HG03439 (cell line): ENCODE measurements at regions not wholly inside any gene's neighbourhood (a gene's known extent, or its start where the extent isn't known, plus 50 kb on each side); places are given as distances from the start of the nearest gene placed in this dataset.
"Not testable (repeated sequence)": the region's sequence is repeated elsewhere in the genome, so short reads cannot be mapped to it uniquely, and the experiment has no call there.

Source experiments
- ATAC-seq: cut with Tn5 transposase; IDR thresholded peaks from one replicate; pipeline ENCODE4 v1.9.1; 2021; ENCODE audit warnings: mild to moderate bottlenecking, moderate library complexity; ENCODE audit not compliant: unreplicated experiment

DNA sequence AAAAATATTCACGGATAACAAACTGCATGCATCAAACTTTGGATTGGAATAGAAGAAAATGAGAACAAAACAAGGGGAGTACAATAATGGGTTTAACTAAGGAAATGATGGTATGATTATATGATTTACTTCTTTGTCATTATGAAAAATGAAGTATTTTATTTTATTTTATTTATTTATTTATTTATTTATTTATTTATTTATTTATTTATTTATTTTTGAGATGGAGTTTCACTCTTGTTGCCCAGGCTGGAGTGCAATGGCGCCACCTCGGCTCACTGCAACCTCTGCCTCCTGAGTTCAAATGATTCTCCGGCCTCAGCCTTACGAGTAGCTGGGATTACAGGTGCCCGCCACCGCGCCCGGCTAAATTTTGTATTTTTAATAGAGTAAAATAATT, 234.1 kb upstream of the SEMA3C start:
- ATAC-seq: not testable (repeated sequence)

DNA sequence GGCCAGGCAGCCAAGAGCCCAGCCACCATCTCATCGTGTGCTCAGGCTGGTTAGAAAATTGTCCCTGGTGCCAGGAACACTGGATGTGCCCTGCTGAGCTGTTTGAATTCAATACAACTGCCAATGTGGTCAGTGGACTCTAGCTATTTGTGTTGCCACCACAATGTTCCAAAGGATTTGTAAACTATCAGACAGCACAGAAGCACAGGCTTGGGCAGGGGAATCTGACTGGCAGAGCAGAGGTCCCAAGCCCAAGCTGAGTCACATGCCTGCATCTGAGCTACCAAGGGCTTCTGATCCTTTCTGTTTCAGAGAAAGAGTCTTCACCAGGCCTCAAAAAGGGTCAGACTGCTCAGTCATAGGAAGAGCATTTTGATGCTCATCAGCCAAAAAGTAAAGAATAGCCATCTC, 232.1 kb upstream of the SEMA3C start:
- ATAC-seq: no peak

DNA sequence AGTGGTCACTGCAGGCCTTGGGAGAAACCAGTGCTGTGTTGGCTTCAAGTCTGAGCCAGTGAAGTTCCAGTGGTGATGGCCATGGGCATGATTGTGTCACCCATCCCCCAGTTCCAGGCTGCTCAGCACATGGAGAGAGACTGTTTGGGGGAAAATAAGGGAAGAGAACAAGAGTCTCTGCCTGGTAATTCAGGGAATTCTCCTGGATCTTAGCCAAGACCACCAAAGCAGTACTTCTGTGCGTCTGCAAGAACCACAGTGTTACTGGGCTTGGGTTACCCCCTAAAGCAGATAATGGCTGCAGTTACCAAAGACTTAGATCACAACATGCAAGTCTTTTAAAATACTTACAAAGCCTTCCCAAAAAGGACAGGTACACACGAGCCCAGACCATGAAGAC, 225.0 kb upstream of the SEMA3C start:
- no peak for ATAC-seq

DNA sequence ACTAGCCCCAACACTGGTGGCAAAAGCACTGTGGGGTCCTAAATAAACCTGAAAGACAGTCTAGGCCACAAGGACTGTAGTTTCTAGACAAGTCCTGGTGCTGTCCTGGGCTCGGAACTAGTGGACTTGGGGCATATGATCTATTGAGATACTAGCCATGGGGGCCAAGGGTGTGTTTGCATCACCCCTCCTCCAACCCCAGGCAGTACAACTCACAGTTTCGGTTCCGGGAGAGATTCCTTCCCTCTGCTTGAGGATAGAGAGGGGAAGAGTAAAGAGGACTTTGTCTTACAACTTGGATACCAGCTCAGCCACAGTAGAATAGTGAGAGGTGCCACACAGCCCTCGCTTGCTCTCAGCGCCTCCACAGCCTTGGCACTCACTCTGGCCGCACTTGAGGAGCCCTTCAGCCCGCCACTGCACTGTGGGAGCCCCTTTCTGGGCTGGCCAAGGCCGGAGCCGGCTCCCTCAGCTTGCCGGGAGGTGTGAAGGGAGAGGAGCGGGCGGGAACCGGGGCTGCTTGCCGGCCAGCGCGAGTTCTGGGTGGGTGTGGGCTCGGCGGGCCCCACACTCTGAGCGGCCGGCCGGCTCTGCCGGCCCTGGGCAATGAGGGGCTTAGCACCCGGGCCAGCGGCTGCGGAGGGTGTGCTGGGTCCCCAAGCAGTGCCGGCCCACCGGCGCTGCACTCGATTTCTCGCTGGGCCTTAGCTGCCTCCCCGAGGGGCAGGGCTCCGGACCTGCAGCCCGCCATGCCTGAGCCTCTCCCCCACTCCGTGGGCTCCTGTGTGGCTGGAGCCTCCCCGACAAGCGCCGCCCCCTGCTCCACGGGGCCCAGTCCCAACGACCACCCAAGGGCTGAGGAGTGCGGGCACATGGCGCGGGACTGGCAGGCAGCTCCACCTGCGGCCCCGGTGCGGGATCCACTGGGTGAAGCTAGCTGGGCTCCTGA, 222.7 kb upstream of the SEMA3C start:
- ATAC-seq: not testable (repeated sequence)

DNA sequence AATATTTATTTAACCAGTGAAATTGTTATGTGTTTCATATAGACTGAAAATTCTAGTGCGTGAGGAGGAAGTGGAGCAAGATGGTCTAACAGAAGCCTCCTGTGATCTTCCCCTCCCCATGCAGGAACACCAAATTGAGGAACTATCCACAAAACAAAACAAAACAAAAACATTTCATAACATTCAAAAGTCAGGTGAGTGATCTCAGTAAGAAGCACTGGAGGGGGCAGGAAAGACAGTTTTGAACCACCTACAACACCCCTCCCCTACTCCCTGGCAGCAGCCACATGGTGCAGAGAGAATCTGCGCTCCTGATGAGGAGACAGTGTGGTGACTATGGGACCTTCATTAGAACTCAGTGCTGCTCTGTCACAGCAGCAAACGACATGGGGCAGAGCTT, 221.9 kb upstream of the SEMA3C start:
- no peak for ATAC-seq

DNA sequence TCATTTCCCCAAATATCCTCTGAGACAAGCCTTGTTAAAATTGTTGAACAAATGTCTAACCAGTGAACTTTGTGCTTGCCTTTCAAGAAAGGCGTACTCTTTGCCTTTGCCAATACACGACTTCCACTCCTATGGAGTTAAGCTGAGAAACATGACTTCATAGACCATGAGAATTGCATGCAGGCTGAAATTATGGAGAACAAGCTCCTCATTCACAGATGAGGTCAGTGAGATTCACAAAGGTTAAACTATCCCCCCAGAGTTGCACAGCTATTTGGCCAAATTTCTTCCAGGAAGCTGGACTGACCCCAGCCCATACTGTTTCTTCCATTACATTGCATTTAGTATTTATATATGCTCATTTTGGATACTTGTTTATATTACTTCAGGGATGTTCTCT, 221.4 kb upstream of the SEMA3C start:
- ATAC-seq: no peak

DNA sequence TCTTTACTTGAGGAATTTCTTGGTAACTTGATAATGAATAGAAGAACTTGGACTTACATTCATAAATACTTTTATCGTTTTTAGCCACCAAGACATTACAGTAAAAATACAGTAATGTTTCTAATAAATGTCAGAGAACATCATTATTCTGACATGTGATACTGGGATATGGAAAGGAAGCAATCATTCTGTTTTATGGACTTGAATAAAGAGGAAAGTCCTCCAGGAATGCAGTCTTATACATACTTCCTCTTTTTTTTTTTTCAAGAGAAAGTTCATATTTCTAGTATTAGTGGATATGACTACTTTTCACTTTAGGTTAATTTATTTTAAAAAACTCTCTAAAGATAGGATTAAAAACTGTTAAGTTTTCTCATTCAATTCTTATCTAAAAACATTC, 220.0 kb upstream of the SEMA3C start:
- no peak for ATAC-seq

DNA sequence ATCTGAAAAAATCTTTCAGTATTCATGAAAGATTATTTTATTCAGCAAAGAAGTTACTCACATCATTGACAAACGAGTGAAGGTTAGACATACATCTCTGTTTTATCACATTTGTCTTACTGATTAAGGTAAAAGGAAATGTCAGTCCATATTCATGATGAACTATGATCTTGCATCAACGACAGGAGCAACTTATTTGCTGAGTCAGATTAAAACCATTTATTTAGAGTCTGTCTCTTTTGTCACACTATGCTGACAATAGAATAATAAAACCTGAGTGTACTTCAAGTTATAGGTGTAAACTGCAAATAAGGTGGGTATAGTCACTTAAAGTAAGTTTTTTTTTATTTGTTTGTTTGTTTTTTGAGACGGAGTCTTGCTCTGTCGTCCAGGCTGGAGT, 216.5 kb upstream of the SEMA3C start:
- ATAC-seq: no peak

DNA sequence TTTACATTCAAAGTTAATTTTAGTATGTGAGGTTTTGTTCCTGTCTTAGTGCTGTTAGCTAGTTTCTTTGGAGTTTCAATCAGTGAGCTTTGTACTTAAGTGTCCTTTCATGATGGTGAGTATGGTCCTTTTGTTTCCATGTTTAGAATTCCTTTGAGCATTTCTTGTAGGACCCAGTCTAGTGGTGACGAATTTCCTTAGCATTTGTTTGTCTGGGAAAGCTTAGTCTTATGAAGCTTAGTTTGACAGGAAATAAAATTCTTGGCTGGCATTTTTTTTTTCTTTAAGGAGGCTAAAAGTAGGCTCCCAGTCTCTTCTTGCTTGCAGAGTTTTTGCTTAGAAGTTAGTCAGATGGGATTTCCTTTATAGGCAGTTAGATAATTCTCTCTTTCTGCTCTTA, 209.2 kb upstream of the SEMA3C start:
- ATAC-seq: no peak

DNA sequence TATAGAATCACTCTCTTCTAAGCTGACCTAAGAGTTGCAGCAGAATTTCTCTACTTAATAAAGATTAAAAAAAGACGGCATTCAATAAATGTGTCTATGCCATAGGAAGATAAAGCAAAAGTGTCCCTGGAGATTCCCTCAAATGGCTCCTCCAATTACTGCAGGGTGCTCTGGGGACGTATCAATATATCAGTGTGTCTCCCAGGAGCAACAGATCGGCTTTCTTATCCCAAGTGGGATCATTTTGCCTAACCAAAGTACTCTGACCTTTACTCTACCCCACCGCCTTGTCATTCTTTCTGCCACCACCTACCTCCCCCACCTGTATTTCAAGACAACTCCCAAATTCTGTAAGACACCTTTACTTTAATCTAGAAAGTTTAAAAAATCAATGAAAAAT, 202.0 kb upstream of the SEMA3C start:
- ATAC-seq: no peak

DNA sequence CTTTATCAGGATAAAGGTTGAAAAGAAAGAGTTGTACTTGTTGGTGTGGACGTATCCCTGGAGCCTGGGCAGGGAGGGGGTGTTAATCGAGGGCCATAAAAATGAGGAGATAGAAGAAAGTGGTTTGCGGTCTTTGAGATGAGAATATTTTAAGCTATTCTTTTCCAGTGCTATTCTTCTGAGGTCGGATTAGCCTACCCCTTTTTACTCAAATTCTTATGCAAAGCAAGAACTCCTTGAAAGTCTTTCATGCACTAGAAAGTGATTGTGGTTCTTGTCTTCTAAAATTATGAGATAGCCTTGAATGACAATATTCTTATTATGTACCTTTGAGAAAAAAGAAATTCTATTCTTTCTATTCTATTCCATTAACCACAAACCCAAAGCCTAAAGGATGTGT, 201.3 kb upstream of the SEMA3C start:
- no peak for ATAC-seq

DNA sequence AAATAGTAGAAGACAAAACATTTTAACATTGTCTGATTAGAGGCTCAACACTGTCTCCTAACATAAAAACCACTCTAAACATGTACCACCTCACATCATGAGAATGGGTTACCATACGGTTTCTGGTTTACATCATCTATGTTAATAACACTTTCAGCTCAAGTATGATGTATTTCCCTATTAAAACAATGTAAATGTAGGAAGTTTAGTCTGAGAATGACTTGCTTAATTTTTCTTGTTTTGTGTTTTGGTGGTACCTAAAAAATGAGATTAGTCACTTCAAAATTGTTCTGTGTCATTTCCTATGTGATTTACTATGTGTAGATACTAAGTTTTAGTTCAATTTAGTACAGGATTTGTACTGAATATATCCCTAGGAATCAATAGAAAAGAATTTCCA, 195.8 kb upstream of the SEMA3C start:
- no peak for ATAC-seq

DNA sequence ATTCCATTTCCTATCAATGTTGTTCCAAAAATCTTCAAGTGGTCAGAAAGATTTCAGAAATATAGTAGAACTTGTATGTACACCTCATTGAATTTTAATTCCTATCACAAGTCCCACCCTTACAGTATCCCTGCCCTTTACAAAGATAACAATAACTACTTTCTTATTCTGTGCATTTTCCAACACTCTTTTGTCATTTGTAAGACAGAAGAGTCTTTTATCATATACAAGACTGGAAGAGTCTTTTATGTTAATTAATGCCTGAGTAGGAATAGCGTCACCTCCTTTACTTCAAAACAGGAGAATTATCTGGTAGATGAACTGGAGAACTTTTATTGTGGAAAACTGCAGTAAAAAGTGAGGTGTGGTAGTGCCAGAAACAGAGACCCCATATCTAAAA, 193.9 kb upstream of the SEMA3C start:
- no peak for ATAC-seq

DNA sequence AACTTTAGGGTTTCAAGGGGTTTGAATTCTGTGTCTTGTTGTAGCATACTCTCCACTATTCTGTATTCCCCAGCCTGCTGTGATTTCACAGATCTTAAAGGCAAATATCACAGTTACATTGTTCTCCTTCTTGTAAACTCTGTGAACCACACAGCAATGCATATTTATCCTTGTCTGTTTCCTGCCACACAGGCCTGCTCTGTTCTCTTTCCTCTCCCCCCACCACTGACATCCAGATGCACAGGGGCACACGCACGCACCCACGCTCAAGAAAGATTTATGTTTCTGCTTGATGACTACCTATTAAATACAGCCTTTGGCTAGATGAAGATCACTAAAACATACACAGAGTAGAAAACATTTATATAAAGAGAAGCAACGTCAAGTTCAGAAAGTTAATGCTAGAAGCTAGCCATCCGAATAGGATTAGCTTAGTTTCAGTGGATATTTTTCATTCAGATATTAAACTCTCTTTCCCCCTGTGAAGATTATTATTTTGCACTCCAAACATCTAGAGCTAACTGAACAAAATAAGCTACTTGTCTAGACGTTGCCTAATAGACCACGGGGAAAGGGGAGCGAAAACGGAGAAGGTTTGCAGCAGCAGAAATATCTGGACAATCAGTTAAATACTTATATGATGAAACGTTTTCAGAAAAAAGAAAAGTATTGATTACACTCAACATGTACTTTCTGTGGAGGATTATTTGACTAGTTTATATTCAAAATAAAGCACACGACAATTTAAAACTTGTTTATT, 193.1 kb upstream of the SEMA3C start:
- ATAC-seq: no peak

DNA sequence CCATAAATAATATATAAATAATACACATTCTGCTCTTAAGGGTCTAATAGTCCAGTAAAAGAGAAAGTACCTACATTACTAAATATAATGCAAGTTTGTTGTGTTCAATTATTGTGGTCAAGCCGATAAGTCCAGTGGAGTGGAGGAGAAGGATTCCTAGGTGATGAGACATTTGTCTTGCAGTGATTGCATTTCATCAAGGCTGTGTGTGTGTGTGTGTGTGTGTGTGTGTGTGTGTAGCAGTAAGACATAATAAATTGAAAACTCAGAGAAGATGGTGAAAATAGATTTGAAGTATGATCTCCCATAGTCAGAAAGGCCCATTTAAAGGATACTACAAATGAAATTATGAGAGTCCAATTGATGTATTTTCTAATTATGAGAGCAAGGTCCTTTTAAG, 192.5 kb upstream of the SEMA3C start:
- no peak for ATAC-seq

DNA sequence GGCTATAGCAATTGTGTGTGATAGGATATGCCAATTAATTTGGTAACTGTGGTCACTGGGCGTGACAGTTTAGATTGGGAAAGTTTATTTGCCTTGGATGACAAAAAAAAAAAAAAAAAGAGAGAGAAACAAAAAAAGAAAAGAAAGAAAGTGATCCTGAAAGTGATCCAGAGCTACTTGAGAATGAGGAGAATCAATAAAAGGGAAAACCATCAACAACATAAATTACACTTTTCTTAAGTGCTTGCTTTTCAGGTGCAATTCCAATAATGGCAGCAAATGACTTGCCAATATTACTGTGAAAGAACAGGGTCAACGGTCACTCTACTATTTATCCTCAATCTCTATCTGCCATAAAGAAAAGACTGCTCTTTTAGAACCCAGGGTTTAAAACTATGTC, 191.8 kb upstream of the SEMA3C start:
- no peak for ATAC-seq

DNA sequence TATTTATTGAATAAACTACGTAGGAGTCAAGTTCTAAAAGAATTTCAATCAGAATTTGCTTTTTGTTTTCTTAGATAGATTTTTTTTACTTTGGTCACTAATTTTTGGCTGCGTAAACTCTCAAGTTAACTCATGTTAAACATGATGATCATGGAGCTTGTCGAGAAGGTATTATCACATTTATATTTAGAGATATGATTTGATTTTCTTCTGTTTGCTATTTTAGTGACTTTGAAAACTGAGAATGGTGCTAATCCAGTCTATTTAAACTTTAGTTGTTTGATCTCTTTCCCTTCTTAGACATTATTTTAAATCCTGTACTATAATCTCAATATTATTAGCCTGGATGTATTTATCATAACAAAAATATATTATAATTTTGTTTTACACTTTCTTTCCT, 179.4 kb upstream of the SEMA3C start:
- ATAC-seq: no peak

DNA sequence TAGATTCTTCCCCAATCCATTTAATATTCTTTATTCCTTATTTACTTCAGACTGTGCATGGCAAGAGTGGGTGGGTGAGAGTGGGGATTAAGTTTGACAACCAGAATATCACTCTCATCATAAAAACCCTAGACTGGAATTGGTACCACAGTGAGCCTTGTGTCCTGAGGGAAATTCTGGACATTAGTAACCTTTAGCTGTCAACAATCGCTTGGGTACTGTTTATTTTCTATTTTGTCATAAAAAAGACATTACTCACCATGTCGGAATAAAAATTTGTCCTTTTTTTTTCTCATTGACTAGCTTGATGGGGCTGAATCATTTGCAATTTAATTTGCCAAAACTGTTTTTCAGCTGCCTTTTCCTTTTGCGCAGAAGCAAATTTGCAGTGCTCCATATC, 176.1 kb upstream of the SEMA3C start:
- ATAC-seq: no peak

DNA sequence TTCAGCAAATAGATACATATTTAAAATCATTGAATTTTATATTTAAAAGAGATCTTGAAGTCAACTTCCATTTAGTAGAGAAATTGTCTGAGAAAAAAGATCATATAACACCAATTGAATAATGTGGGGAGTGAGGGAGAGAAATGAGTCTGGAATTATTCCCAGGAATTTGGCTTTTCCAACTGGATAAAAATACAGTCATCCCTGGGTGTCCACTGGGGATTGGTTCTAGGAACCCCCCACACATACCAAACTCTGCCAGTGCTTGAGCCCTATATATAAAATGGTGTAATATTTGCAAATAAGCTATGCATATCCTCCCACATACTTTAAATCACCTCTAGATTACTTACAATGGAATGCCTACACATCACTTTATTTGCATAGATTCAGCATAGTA, 162.8 kb upstream of the SEMA3C start:
- no peak for ATAC-seq

DNA sequence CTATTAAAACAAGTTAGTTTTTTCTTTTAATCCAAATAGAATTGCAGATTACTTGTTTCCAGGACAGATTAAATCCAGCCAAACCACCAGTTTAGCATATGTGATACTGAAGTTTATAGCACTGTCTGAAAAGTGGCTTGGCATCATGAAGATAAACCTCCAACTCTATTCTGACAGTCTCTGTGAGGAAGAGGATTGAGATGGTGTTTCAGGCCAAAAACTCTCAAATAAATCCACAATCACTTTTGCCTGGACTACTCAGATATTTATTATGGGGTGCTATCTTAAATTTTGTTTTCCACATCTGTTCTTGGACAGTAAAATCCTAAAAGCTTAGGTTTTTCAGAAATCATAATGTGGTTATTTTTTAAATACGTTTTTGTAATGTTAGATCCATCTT, 161.7 kb upstream of the SEMA3C start:
- ATAC-seq: no peak

DNA sequence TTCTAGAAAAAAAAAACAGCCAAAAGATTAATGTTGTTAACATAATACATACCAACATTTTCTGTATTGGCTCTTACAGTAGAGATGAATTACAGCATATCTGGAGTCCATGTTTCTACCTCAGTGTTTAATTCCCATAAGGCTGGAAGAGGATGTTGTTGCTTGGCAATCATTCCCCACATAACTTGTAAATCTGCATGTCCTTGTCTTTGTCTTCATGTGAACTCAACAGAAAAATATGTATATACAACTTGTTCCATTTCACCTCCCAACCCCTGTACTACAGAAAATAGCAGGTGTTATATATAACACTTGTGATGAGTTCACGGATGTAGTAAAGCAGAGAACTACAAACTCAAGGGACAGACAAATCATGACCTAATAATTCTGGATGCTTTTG, 160.9 kb upstream of the SEMA3C start:
- no peak for ATAC-seq

DNA sequence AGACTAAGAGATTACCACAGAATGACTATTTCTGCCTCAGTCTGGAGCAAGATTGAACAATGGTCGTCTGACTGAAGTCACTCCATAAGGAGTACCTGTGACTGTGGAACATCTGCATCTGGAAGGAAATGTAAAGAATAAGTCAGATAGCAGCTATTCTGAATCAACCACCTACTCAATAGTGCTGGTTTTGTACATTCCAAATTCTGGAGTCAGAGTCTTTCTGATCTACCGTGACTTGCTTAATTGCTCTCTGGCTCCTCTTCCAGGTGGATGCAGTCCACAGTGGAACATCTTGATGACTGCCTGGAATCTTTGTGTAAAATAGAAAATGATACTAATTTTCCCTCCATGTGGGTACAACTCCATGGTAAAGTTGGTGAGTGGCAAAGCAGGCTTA, 156.3 kb upstream of the SEMA3C start:
- ATAC-seq: no peak
